ENCODE measurements at regions not wholly inside any gene's neighbourhood (a gene's known extent, or its start where the extent isn't known, plus 50 kb on each side); places are given as distances from the start of the nearest gene placed in this dataset.

- no peak for TF ChIP-seq MTA3 (IDR thresholded peaks at IDR 0.05; ENCODE audit: borderline replicate concordance, low read length)
- TF ChIP-seq STAT1 (conservative IDR thresholded peaks at IDR 0.05) = no peak
Observed at GRCh38 chr7:82676777-82677463, 233.3 kb upstream of the CACNA2D1 start (continued).

- Histone ChIP-seq H3K4me3 (no peak overlapping the region), H3K27ac (ENCODE audit: control insufficient read depth, insufficient read depth) (no peak overlapping the region), H4K20me1 (ENCODE audit: control insufficient read depth, insufficient read depth) (no peaks in the 10 kb centered on the region), H3K9me3 (replicated peaks; ENCODE audit: control insufficient read depth, insufficient read depth, low read length) (no peaks in the 10 kb centered on the region), H3K4me1 (ENCODE audit: control insufficient read depth, insufficient read depth, low read length) (no peaks in the 10 kb centered on the region), H3K9ac (ENCODE audit: control insufficient read depth, insufficient read depth, low read length) (no peak overlapping the region), H3K36me3 (ENCODE audit: control insufficient read depth in 2 of 2, insufficient read depth in 2 of 2, low read length in 1 of 2) (no peaks in the 10 kb centered on the region), H3K27me3 (replicated peaks in 1 of 2; ENCODE audit: control insufficient read depth in 2 of 2, insufficient read depth in 2 of 2, low read length in 1 of 2) (no peaks in the 10 kb centered on the region), H2AFZ (ENCODE audit: control insufficient read depth, low read depth, low read length) (no peak overlapping the region), H3K4me2 (ENCODE audit: control insufficient read depth, insufficient read depth) (no peak overlapping the region), H3K79me2 (ENCODE audit: control insufficient read depth, insufficient read depth, low read length) (no peaks in the 10 kb centered on the region)
- CTCF ChIA-PET = no interaction called here
- TF ChIP-seq PML (IDR thresholded peaks at IDR 0.05; ENCODE audit: low read length) (no peak), RAD21 (IDR thresholded peaks at IDR 0.05; ENCODE audit: insufficient read depth, low read depth, low read length) (no peak), NBN (IDR thresholded peaks at IDR 0.05) (no peak), RELA (IDR thresholded peaks at IDR 0.05; ENCODE audit: borderline replicate concordance, partially characterized antibody) (no peak)
- TF ChIP-seq, protein P1, sequence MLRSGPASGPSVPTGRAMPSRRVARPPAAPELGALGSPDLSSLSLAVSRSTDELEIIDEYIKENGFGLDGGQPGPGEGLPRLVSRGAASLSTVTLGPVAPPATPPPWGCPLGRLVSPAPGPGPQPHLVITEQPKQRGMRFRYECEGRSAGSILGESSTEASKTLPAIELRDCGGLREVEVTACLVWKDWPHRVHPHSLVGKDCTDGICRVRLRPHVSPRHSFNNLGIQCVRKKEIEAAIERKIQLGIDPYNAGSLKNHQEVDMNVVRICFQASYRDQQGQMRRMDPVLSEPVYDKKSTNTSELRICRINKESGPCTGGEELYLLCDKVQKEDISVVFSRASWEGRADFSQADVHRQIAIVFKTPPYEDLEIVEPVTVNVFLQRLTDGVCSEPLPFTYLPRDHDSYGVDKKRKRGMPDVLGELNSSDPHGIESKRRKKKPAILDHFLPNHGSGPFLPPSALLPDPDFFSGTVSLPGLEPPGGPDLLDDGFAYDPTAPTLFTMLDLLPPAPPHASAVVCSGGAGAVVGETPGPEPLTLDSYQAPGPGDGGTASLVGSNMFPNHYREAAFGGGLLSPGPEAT (IDR thresholded peaks at IDR 0.05; ENCODE audit: low read depth) = no peak
- in situ Hi-C loops (cut with MboI) (no loop called here), intact Hi-C loops (cut with micrococcal nuclease; ENCODE audit: unreplicated experiment) (no loop called here)
- WGBS (ENCODE audit: insufficient coverage, insufficient replicate concordance, low lambda C conversion rate, missing lambda C conversion rate) = 30% methylated on average over 2 of the region's 2 CpGs
- FAIRE-seq (no peak), ATAC-seq (no peak), DNase-seq (ENCODE audit: low read depth, low spot score) (no peak)
- SMC1A ChIA-PET (ENCODE audit: uncharacterized antibody, unreplicated experiment) = interaction anchor here (1.4 kb wide), 1 partner anchor 15 kb away, joined by 3 read pairs; no protein-coding TSS in a partner anchor
- POLR2A ChIA-PET = no interaction called here
- RAD21 ChIA-PET (ENCODE audit: unreplicated experiment) = no interaction called here
- no TSS peak for BruUV-seq (replicated peaks)
Observed at GRCh38 chr7:82675396-82675795, 231.8 kb upstream of the CACNA2D1 start.
